GM21447 (cell line): ENCODE measurements at regions not wholly inside any gene's neighbourhood (a gene's known extent, or its start where the extent isn't known, plus 50 kb on each side); places are given as distances from the start of the nearest gene placed in this dataset.
A peak's percentile ranks its signal among the peaks of the same experiment; 100 is the strongest.
"Not testable (repeated sequence)": the region's sequence is repeated elsewhere in the genome, so short reads cannot be mapped to it uniquely, and the experiment has no call there.

Experiments used
- ATAC-seq: cut with Tn5 transposase; IDR thresholded peaks from one replicate; pipeline ENCODE4 v1.9.1; 2021; ENCODE audit not compliant: unreplicated experiment

GRCh38 chr20:17837179-17837578 is 131.4 kb downstream of the SNX5 start:
- no peak for ATAC-seq

GRCh38 chr20:17836303-17836861 is 132.2 kb downstream of the SNX5 start:
- ATAC-seq: no peak

GRCh38 chr20:17835934-17836300 is 132.7 kb downstream of the SNX5 start:
- no peak for ATAC-seq

GRCh38 chr20:17835240-17835933 is 133.2 kb downstream of the SNX5 start:
- no peak for ATAC-seq

GRCh38 chr20:17834804-17835203 is 133.8 kb downstream of the SNX5 start:
- ATAC-seq: no peak

GRCh38 chr20:17833036-17833674 is 133.4 kb downstream of the BANF2 start:
- ATAC-seq: no peak

GRCh38 chr20:17832236-17832915 is 132.6 kb downstream of the BANF2 start:
- ATAC-seq: no peak

- ATAC-seq: no peak
Measured at GRCh38 chr20:17828598-17829144, 128.9 kb downstream of the BANF2 start.

GRCh38 chr20:17827759-17828559 is 128.2 kb downstream of the BANF2 start:
- no peak for ATAC-seq

- no peak for ATAC-seq
Measured at GRCh38 chr20:17827079-17827478, 127.3 kb downstream of the BANF2 start.

GRCh38 chr20:17825960-17826843 is 126.4 kb downstream of the BANF2 start:
- peak; percentile 86 for ATAC-seq

GRCh38 chr20:17825252-17825959 is 125.6 kb downstream of the BANF2 start:
- ATAC-seq: peak; percentile 21

GRCh38 chr20:17824676-17825251 is 125.0 kb downstream of the BANF2 start:
- no peak for ATAC-seq

GRCh38 chr20:17823409-17824144 is 123.8 kb downstream of the BANF2 start:
- ATAC-seq: no peak

- no peak for ATAC-seq
Measured at GRCh38 chr20:17822540-17823408, 123.0 kb downstream of the BANF2 start.

- no peak for ATAC-seq
Measured at GRCh38 chr20:17822039-17822438, 122.3 kb downstream of the BANF2 start.

GRCh38 chr20:17821606-17822005 is 121.8 kb downstream of the BANF2 start:
- not testable (repeated sequence) for ATAC-seq
